AG04450 (cell line): ENCODE measurements at regions not wholly inside any gene's neighbourhood (a gene's known extent, or its start where the extent isn't known, plus 50 kb on each side); places are given as distances from the start of the nearest gene placed in this dataset.

Experiments used
- CTCF ChIA-PET: fragments of 300-600, 350-600 bp; formaldehyde crosslinking; extraction: SDS; loops from one replicate; lab custom pipeline; 2022; ENCODE audit warnings: antibody characterized with exemption, inconsistent platforms; lab: Charles Lee
- POLR2A ChIA-PET: fragments of 350-600 bp; formaldehyde crosslinking; extraction: SDS; loops from one replicate; lab custom pipeline; 2021; ENCODE audit warnings: antibody characterized with exemption, inconsistent platforms; lab: Yijun Ruan, JAX
- DNase-seq: peaks from one replicate; pipeline ENCODE4 v3.0.0-alpha.2; 2011; ENCODE audit warnings: low read depth, low spot score
- H3K27ac ChIP-seq: one replicate; pipeline ENCODE4 v1.5.1; 2012; ENCODE audit warnings: low read depth, low read length, control low read depth
- H3K27me3 ChIP-seq: one replicate; pipeline ENCODE4 v1.6.0; 2012; ENCODE audit warnings: low read length; ENCODE audit not compliant: control insufficient read depth, insufficient read depth
- H3K4me3 ChIP-seq: 2 replicates; pipeline ENCODE4 v1.5.1; 2011; ENCODE audit warnings: mild to moderate bottlenecking, low read depth, low read length, control low read depth
- H3K9me3 ChIP-seq: 2 replicates; pipeline ENCODE4 v1.5.1; 2012; ENCODE audit warnings: low read length; ENCODE audit not compliant: control insufficient read depth, insufficient read depth
- TF ChIP-seq, protein P1 (sequence below): IDR thresholded peaks from 2 replicates; pipeline ENCODE4 v1.5.1; 2011; ENCODE audit warnings: low read depth, low read length, control low read depth, inconsistent platforms

DNA sequence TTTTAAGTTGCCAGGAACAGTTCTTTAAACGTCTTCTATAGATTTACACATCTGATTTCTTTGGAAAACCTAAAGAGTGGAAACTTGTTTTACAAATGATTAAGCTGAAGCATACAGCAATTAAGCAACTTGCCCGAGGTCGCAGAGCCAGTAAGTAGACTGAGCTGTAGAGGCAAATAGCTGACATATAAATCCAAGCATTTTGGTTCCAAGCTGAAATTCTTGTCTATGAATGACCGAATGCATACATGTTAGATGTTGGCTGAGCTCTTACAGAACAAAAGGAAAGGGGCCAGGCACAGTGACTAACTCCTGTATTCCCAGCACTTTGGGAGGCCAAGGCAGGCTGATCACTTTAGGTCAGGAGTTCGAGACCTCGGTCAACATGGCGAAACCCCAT, 101.8 kb upstream of the SGK1 start:
- POLR2A ChIA-PET = interaction anchor here (1.2 kb wide), 1 partner anchor 72 kb away, joined by 3 read pairs; no protein-coding TSS in a partner anchor
- Histone ChIP-seq H3K9me3 (no peaks in the 10 kb centered on the region), H3K27ac (peak overlapping the region; percentile 89), H3K27me3 (no peaks in the 10 kb centered on the region), H3K4me3 (no peak overlapping the region)
- TF ChIP-seq, protein P1, sequence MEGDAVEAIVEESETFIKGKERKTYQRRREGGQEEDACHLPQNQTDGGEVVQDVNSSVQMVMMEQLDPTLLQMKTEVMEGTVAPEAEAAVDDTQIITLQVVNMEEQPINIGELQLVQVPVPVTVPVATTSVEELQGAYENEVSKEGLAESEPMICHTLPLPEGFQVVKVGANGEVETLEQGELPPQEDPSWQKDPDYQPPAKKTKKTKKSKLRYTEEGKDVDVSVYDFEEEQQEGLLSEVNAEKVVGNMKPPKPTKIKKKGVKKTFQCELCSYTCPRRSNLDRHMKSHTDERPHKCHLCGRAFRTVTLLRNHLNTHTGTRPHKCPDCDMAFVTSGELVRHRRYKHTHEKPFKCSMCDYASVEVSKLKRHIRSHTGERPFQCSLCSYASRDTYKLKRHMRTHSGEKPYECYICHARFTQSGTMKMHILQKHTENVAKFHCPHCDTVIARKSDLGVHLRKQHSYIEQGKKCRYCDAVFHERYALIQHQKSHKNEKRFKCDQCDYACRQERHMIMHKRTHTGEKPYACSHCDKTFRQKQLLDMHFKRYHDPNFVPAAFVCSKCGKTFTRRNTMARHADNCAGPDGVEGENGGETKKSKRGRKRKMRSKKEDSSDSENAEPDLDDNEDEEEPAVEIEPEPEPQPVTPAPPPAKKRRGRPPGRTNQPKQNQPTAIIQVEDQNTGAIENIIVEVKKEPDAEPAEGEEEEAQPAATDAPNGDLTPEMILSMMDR = no peak
- CTCF ChIA-PET = interaction anchor here (1.0 to 1.1 kb wide), 2 partner anchors 246 to 403 kb away, joined by 3 read pairs; no protein-coding TSS in a partner anchor
- DNase-seq = no peak

DNA sequence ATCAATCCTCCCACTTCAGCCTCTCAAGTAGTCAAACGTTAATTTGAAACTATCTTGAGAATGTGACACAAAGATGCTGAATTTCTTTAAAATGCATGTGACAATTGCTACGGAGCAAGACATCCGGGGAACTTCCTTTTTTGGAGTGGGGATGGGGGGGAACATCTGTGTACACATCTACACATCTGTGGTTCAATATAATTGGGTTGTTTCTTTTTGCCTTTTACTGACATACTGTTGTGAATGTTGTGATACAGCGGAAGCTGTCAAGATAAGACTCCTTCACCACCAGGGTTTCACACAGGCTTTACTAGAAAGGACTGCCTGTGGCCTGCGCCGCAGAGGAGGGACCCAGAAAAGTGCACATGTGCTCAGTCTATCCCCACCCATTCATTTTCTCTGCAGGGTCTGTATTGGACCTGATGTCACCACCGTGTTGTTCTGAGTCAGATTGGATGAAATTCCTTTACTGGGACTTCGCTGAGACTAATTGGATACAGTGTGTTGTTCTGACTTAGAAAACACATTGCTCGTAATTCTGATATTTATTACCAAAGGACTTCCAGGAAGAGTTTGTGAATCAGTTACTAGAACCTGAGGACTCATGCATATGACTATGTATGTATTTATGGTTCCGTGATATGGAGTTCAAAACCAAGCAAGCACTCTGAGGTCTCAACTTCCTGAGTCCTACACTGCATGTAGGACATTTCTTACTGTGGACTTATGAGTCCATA, 98.7 kb upstream of the SGK1 start:
- no peak for DNase-seq
- no peaks in the 10 kb centered on the region for H3K27me3 ChIP-seq
- TF ChIP-seq, protein P1 = no peak
- H3K4me3 ChIP-seq = no peak overlapping the region
- H3K27ac ChIP-seq = no peak overlapping the region
- POLR2A ChIA-PET = no interaction called here
- H3K9me3 ChIP-seq = 0 out of 2 replicates have a peak, but pooled peaks cover 3% of the 10 kb centered on the region
- CTCF ChIA-PET = interaction anchor here (0.6 kb wide), 1 partner anchor 1019 kb away, joined by 3 read pairs; no protein-coding TSS in a partner anchor

DNA sequence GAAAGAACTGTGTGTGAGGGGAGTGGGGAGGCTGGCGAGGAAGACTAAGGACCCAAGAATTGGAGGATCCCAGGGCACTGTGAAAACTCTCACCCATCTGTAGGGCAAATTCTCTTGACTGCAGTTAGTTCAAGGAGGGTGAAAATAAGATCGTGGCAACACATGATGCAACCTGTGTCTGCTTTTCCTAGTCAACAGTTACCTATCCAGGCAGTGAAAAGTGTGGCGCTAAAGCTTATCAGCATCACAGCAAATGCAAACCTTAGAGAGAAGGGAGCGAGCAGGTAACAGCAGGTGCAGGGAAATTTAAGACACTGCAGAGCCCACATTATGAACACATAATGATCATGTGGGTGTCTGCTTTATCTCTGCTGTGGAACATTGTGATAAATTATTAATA, 97.7 kb upstream of the SGK1 start:
- H3K9me3 ChIP-seq = 0 out of 2 replicates have a peak, but pooled peaks cover 3% of the 10 kb centered on the region
- ChIA-PET POLR2A (no interaction called here), CTCF (no interaction called here)
- H3K4me3 ChIP-seq = no peak overlapping the region
- no peak for DNase-seq
- H3K27ac ChIP-seq = no peak overlapping the region
- TF ChIP-seq, protein P1 = no peak
- H3K27me3 ChIP-seq = no peaks in the 10 kb centered on the region

DNA sequence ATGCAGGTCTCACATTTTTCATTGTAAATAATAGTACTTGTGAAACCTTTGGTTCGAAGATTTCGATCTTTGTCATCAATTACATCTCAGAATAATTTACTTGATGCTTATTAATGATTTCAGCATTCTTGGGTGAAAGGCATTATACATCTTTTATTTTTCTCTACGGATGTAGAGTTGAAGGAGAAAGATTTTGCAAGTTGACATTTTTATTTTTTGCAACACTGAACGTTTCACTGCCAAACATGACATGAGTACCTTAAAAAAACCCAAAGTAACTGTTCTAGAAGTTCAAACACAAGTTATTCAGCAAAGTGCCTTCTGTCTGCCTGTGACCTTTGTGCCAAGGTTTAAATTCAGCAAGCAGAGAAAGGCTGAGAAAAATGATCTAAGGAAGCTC, 97.3 kb upstream of the SGK1 start:
- 0 out of 2 replicates have a peak, but pooled peaks cover 3% of the 10 kb centered on the region for H3K9me3 ChIP-seq
- POLR2A ChIA-PET = no interaction called here
- H3K27me3 ChIP-seq = no peaks in the 10 kb centered on the region
- no peak overlapping the region for H3K27ac ChIP-seq
- TF ChIP-seq, protein P1 = no peak
- CTCF ChIA-PET = no interaction called here
- H3K4me3 ChIP-seq = no peak overlapping the region
- DNase-seq = no peak

DNA sequence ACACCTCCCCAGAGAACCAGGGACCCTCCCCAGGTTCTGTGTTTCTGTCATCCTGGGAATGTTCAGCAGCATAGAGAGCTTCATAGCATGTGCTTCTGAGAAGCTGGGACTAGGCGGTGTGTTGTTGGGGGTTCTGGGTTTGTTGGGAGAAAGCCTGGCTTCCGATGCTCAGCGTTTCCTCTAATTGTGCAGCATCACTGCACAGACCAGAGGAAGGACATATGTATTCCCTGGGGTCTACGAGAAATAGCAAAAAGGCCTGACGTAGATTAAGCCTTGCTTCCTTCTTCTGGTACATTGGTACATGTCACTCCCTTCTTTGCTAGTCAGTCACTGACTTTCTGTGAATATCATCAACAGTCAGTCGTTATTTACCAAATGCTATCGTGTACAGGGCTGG, 96.9 kb upstream of the SGK1 start:
- Histone ChIP-seq H3K27me3 (no peaks in the 10 kb centered on the region), H3K27ac (no peak overlapping the region), H3K4me3 (no peak overlapping the region), H3K9me3 (0 out of 2 replicates have a peak, but pooled peaks cover 3% of the 10 kb centered on the region)
- DNase-seq = no peak
- ChIA-PET POLR2A (no interaction called here), CTCF (interaction anchor here (0.6 kb wide), 1 partner anchor 212 kb away, joined by 4 read pairs; no protein-coding TSS in a partner anchor)
- TF ChIP-seq, protein P1 = no peak
